Keratinocyte (primary cell): ENCODE measurements at regions not wholly inside any gene's neighbourhood (a gene's known extent, or its start where the extent isn't known, plus 50 kb on each side); places are given as distances from the start of the nearest gene placed in this dataset.

Experiments used
- DNase-seq: peaks from one replicate; pipeline ENCODE4 v3.0.0-alpha.2; 2011; ENCODE audit warnings: low read depth, missing footprints, low spot score
- FAIRE-seq: peaks from 2 replicates; lab custom pipeline; 2011; peaks lifted over from hg19 to GRCh38; lab: Jason Lieb, UNC
- H2AFZ ChIP-seq: 2 replicates; pipeline ENCODE4 v1.6.0; 2012; ENCODE audit warnings: low read length, control low read depth, inconsistent platforms; ENCODE audit not compliant: control insufficient read depth
- H3K27ac ChIP-seq: 2 replicates; pipeline ENCODE4 v1.5.1; 2011; ENCODE audit warnings: low read length; ENCODE audit not compliant: control insufficient read depth, insufficient read depth
- H3K27me3 ChIP-seq: 3 replicates; pipeline ENCODE4 v1.6.0; 2011; ENCODE audit warnings: low read length; ENCODE audit not compliant: control insufficient read depth, insufficient read depth; ENCODE audit errors: extremely low read depth
- H3K36me3 ChIP-seq, 2 experiments: 2 replicates in 1 of 2; 3 replicates in 1 of 2; pipeline ENCODE4 v1.5.1; 2011; ENCODE audit warnings: low read length in 2 of 2, mild to moderate bottlenecking in 1 of 2; ENCODE audit not compliant: control insufficient read depth in 2 of 2, insufficient read depth in 2 of 2; ENCODE audit errors: extremely low read depth in 1 of 2
- H3K4me1 ChIP-seq: 3 replicates; pipeline ENCODE4 v1.5.1; 2011; ENCODE audit warnings: low read length; ENCODE audit not compliant: control insufficient read depth, insufficient read depth; ENCODE audit errors: extremely low read depth
- H3K4me2 ChIP-seq: 3 replicates; pipeline ENCODE4 v1.6.0; 2011; ENCODE audit warnings: low read depth, low read length; ENCODE audit not compliant: control insufficient read depth, insufficient read depth; ENCODE audit errors: extremely low read depth
- H3K4me3 ChIP-seq, 3 experiments: fragments of 200-600 bp in 1 of 3; sonication (generic) in 1 of 3; 2 replicates in 2 of 3; 3 replicates in 1 of 3; pipeline ENCODE4 v1.5.1; 2011 to 2016; ENCODE audit warnings: low read length in 3 of 3, mild to moderate bottlenecking in 3 of 3, control low read depth in 2 of 3, inconsistent platforms in 1 of 3, low read depth in 1 of 3, mixed read lengths in 1 of 3, mixed run types in 1 of 3, moderate library complexity in 1 of 3; ENCODE audit not compliant: control insufficient read depth in 2 of 3, insufficient read depth in 2 of 3; ENCODE audit errors: extremely low read depth in 1 of 3
- H3K79me2 ChIP-seq: 2 replicates; pipeline ENCODE4 v1.6.0; 2012; ENCODE audit warnings: low read length; ENCODE audit not compliant: control insufficient read depth, insufficient read depth
- H3K9ac ChIP-seq: 3 replicates; pipeline ENCODE4 v1.6.0; 2011; ENCODE audit warnings: low read length; ENCODE audit not compliant: control insufficient read depth, insufficient read depth; ENCODE audit errors: extremely low read depth
- H3K9me1 ChIP-seq: 3 replicates; pipeline ENCODE4 v1.6.0; 2011; ENCODE audit warnings: low read length; ENCODE audit not compliant: control insufficient read depth, insufficient read depth; ENCODE audit errors: extremely low read depth
- H3K9me3 ChIP-seq: 2 replicates; pipeline ENCODE4 v1.5.1; 2012; ENCODE audit warnings: low read depth, low read length; ENCODE audit not compliant: control insufficient read depth
- H4K20me1 ChIP-seq: 3 replicates; pipeline ENCODE4 v1.6.0; 2011; ENCODE audit warnings: low read length; ENCODE audit not compliant: control insufficient read depth, insufficient read depth; ENCODE audit errors: extremely low read depth
- EZH2 ChIP-seq: IDR thresholded peaks from one replicate; pipeline ENCODE4 v1.6.1; 2012; ENCODE audit warnings: inconsistent platforms, mild to moderate bottlenecking, low read length, moderate library complexity
- dilution Hi-C: fragments of 300-500 bp; cut with MboI; formaldehyde crosslinking; loops from one replicate; pipeline ENCODE4 v1.7.0; 2020; ENCODE audit warnings: low sequenced_read_pairs; ENCODE audit not compliant: extremely low pct_ligation_motif_present
- TF ChIP-seq, protein P1 (sequence below), 3 experiments: IDR thresholded peaks in 1 of 3; conservative IDR thresholded peaks in 1 of 3; optimal IDR thresholded peaks in 1 of 3; 2 replicates in 2 of 3; 3 replicates in 1 of 3; pipeline versions ENCODE3 to v1.5.1; 2011; ENCODE audit warnings: low read length in 3 of 3, mild to moderate bottlenecking in 3 of 3, moderate library complexity in 2 of 3, control low read depth in 1 of 3, inconsistent platforms in 1 of 3; ENCODE audit not compliant: insufficient read depth in 2 of 3; ENCODE audit errors: extremely low read depth in 1 of 3

DNA sequence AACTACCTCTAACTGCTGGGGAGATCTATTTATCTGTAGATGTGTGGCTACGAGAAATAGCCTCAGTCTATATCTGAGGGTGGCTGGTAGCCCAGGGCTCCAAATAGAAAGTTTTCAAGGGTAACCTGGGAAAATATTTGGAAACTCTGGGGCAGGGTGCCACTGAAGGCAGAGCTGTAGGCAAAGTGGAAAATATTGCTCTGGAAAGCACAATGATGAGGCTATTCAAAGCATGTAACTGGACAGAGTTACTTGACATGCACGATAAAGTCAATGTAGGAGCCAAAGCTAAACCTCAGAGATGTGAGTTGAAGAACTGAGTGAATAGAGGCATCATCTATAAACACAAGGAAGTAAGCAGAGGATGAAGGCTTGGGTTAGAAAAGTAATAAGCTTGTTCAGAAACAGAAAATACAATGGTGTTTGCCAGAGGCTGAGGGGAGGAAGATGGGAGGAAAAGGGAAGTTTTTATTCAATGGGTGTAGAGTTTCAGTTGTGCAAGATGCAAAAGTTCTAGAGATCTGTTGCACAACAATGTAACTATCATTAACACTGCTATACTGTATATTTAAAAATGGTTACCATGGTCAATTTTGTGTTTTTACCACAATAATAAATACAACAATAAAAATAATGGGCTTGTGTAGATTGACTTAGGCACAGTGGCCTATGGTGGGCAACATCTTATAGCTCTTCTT, 171.6 kb downstream of the MBD2 start:
- TF ChIP-seq, protein P1, sequence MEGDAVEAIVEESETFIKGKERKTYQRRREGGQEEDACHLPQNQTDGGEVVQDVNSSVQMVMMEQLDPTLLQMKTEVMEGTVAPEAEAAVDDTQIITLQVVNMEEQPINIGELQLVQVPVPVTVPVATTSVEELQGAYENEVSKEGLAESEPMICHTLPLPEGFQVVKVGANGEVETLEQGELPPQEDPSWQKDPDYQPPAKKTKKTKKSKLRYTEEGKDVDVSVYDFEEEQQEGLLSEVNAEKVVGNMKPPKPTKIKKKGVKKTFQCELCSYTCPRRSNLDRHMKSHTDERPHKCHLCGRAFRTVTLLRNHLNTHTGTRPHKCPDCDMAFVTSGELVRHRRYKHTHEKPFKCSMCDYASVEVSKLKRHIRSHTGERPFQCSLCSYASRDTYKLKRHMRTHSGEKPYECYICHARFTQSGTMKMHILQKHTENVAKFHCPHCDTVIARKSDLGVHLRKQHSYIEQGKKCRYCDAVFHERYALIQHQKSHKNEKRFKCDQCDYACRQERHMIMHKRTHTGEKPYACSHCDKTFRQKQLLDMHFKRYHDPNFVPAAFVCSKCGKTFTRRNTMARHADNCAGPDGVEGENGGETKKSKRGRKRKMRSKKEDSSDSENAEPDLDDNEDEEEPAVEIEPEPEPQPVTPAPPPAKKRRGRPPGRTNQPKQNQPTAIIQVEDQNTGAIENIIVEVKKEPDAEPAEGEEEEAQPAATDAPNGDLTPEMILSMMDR (optimal IDR thresholded peaks at IDR 0.05 in 1 of 3, IDR thresholded peaks at IDR 0.05 in 1 of 3, conservative IDR thresholded peaks at IDR 0.05 in 1 of 3; ENCODE audit: extremely low read depth in 1 of 3, insufficient read depth in 2 of 3, low read length in 3 of 3), result no peak
- TF ChIP-seq EZH2, result no peak
- FAIRE-seq (no peak), DNase-seq (no peak)
- Histone ChIP-seq H4K20me1 (no peaks in the 10 kb centered on the region), H2AFZ (no peak overlapping the region), H3K27me3 (no peaks in the 10 kb centered on the region), H3K79me2 (no peaks in the 10 kb centered on the region), H3K4me1 (no peaks in the 10 kb centered on the region), H3K9me1 (no peaks in the 10 kb centered on the region), H3K9ac (no peak overlapping the region), H3K27ac (no peak overlapping the region), H3K9me3 (no peaks in the 10 kb centered on the region), H3K36me3 (no peaks in the 10 kb centered on the region), H3K4me3 (no peak overlapping the region), H3K4me2 (no peak overlapping the region)
- dilution Hi-C loops, result no loop called here

DNA sequence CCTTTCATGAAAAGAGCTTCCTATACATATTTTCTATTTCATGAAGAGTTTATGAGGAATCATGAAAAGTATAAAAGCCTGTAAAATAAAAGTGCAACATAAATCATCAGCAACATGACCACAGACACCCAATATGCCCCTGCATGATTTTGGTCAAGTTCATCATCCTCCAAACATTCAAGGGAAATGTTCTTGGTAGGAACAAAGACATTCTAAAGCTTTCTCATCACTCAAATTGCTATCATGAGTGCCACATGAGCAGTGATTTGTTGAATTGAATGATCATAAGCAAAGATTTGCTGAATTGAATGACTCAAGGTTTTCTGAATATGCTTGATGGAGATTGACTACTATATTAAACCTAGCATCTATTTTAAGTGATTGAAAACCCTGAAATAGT, 172.2 kb downstream of the MBD2 start:
- FAIRE-seq (peak; percentile 55), DNase-seq (peak; percentile 2)
- H3K9me3 ChIP-seq, result no peaks in the 10 kb centered on the region
- H2AFZ ChIP-seq, result no peak overlapping the region
- H3K4me1 ChIP-seq, result no peaks in the 10 kb centered on the region
- H3K79me2 ChIP-seq, result no peaks in the 10 kb centered on the region
- H4K20me1 ChIP-seq, result no peaks in the 10 kb centered on the region
- no peaks in the 10 kb centered on the region for H3K36me3 ChIP-seq
- no peak for TF ChIP-seq EZH2
- TF ChIP-seq, protein P1 (optimal IDR thresholded peaks at IDR 0.05 in 1 of 3, IDR thresholded peaks at IDR 0.05 in 1 of 3, conservative IDR thresholded peaks at IDR 0.05 in 1 of 3; ENCODE audit: extremely low read depth in 1 of 3, insufficient read depth in 2 of 3, low read length in 3 of 3), result no peak
- no peak overlapping the region for H3K4me3 ChIP-seq
- H3K9me1 ChIP-seq, result no peaks in the 10 kb centered on the region
- no peak overlapping the region for H3K27ac ChIP-seq
- no peak overlapping the region for H3K9ac ChIP-seq
- dilution Hi-C loops, result no loop called here
- H3K27me3 ChIP-seq, result no peaks in the 10 kb centered on the region
- H3K4me2 ChIP-seq, result no peak overlapping the region
